ENCODE measurements at regions not wholly inside any gene's neighbourhood (a gene's known extent, or its start where the extent isn't known, plus 50 kb on each side); places are given as distances from the start of the nearest gene placed in this dataset.

GRCh38 chr4:175281894-175282293 lies 363.7 kb downstream of the ADAM29 start:
- no peak for TF ChIP-seq CTCF (conservative IDR thresholded peaks at IDR 0.05; ENCODE audit: low read length)
- no peak for TF ChIP-seq EZH2phosphoT487 (IDR thresholded peaks at IDR 0.05; ENCODE audit: borderline replicate concordance)
